Hepatic stellate cell (primary cell): ENCODE measurements at regions not wholly inside any gene's neighbourhood (a gene's known extent, or its start where the extent isn't known, plus 50 kb on each side); places are given as distances from the start of the nearest gene placed in this dataset.
"Not testable (repeated sequence)": the region's sequence is repeated elsewhere in the genome, so short reads cannot be mapped to it uniquely, and the experiment has no call there.

Experiments used
- DNase-seq: peaks from one replicate; pipeline ENCODE4 v3.0.0; 2011; ENCODE audit warnings: low spot score

DNA sequence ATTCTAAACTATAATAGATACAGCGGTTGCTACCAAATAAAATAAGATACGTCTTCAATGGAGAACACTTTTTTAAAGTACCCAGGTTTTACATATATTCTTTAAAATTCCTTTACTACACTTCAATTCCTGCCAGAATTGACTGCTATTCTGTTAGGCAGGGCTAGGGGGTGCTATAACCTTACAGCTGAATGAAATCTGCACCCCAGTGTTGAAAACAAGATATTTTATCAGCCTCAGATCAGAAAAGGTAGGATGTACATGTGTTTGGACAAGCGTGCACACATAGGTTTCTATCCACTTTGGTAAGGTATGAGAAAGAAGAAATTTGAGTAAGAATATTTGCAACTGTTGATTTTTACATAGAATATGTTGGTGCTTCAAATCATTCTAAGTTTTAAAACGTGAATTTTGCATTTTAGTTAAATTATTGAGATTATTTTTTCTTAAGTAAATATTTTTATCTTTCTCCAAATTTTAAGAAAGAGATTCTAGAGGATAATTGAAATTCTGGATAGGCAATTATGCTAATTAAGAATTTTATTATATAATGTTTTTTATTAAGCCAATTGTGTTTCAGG lies 490.8 kb upstream of the ADGRL4 start:
- DNase-seq, result peak; percentile 19

DNA sequence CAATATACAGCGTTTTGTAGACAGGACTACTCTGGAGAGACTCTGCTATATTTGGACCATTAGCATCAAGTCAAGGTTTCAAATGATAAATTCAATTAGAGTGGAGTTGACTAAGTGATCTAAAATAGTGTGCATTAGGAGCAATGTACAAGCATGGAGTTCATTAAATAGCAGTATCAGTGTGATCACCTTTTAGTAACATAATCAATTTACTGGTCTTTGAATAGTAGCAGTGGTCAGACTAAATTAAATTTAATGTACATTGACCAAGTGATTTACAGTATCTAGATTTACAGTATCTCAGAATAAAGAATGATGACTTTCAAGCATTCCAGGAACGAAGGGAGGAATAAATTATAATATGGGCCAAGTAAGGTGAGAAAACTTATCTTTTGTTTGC lies 489.6 kb upstream of the ADGRL4 start:
- DNase-seq, result no peak

DNA sequence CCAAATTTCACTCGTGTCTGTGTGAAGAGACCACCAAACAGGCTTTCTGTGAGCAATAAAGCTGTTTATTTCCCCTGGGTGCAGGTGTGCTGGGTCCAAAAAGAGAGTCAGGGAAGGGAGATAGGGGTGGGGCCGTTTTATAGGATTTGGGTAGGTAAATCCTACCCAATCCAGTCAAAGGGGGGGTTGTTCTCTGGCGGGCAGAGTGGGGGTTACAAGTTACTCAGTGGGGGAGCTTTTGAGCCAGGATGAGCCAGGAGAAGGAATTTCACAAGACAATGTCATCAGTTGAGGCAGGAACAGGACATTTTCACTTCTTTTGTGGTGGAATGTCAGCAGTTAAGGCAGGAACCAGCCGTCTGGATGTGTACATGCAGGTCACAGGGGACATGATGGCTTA lies 487.2 kb upstream of the ADGRL4 start:
- not testable (repeated sequence) for DNase-seq

DNA sequence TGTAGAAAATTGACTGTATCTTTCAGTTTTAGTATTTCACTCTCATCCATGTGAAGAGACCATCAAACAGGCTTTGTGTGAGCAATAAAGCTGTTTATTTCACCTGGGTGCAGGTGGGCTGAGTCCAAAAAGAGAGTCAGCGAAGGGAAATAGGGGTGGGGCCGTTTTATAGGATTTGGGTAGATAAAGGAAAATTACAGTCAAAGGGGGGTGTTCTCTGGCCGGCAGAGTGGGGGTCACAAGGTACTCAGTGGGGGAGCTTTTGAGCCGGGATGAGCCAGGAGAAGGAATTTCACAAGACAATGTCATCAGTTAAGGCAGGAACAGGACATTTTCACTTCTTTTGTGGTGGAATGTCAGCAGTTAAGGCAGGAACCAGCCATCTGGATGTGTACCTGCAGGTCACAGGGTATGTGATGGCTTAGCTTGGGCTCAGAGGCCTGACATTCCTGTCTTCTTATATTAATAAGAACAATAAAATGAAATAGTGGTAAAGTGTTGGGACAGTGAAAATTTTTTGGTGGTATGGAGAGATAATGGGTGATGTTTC lies 482.1 kb upstream of the ADGRL4 start:
- DNase-seq, result not testable (repeated sequence)

DNA sequence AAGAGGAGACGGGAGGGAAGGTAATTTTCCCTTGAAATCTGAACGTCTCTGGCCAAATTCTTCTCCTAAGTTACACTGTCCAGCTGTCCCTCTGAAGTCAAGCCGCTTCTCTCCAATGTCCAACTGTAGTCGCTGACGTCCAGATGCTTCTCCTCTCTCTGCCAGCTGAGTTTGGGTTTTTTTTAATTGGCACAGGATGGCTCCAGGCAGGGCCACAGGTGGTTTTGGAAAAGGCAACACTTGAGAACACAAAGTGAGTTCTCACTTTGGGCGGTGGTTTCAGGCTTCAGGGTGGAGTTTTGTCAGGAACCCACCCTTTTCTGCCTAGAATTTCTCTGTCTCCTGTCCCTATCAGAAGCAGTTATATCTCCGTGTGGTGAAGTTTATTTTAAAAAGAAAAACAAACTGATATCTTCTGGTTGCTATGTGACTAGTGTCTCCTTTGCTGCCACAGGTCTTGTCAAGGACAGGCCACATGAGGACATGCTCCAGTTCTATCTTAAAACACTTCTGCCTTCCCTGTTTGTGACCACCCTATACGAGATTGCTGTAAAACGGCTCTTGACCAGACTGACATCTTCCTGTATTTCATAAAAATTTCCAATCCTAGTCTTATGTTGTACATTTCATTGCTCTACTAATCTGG lies 472.3 kb upstream of the ADGRL4 start:
- DNase-seq, result no peak

DNA sequence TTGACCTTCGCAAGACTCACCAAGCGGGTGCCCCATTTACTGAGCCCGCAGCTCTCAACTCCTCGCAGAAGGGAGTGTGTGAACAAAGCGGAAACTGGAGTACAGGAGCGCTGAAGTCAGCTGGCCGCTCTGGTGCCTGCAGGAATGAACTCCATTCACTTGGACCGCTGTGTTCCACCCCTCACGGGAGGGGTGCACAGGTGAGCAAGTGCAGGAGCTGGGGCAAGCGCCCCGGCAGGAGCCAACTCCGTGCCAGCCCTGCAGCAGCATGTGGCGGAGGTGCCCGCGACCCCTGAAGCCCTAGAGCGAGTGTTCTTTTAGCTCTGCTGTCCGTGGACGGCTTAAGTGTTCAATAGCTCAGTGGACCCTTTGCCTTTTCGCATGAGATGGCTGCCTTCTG lies 471.6 kb upstream of the ADGRL4 start:
- DNase-seq, result no peak

DNA sequence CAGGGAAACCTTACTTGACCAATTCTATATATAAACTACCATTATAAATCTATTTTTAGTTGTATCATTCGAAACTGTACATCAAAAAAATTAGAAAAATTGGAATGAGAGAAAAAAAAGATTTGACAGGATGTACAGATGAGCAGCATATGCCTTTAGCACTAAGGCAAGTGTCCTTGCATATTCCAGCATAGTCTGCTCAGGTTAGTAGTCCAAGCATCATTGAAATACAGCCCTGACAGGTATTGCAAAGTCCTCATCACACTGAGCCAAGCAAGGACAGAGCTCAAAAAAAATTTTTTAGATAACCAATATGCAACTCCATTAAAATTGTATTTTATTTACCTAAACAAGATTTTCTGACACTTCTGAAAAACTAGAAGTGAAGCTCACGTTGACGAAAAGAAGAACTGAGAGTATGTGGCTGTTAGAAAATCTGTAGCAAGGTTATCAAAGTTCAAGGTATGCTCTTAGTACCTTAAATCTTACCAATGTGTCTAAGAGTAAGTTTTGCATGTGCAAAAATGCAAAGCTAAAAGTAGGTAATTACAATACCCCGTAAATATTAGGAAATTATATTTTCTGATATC lies 465.6 kb upstream of the ADGRL4 start:
- DNase-seq, result no peak

DNA sequence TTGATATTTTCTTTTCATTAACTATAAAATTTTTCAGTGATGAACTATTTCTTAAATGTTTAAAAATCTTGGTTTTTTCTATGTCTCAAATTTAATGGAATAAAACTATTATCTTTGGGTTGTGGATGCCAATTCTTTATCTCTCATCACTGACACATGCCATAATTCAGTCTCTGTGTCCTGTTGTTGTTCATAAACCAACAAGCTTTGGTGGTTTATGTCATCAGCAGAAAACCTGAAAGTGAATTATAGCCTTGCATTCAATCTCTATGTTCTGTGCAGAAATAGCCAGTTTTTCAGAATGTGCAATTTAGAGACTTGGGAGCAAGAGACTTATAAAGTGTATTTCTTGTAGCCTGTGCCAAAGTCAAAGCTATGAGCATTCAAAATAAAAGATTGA lies 462.6 kb upstream of the ADGRL4 start:
- DNase-seq, result no peak

DNA sequence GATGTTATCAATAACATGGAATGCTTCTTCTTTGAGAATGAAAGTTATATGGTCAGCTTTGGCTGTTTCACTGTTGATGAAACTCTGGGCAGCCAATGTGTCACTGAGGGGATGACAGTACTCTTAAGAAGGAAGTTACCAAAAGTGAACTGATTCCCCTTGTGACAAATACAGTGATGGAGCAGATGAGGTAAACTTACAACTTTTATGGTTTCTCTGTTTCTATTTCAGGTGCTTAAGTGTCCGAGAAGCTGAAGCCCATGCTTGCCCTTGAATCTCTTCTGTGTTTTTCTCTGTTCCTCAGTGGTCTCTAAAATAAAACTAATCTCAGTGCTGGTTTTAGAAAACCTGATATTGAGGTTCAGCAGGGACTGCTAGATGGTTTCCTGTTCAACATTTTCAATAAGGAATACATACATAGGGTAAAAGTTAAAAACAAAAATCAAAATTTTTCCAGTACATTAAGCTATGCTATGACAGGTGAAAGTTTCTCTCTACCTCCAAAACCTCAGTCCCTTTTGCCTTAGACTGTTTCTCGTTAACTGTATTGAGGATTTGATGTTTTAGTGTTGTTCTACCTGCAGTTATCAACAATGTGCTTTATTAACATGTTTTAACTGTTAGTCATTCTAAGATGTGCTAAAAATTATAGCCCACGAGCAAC lies 454.4 kb upstream of the ADGRL4 start:
- DNase-seq, result no peak

DNA sequence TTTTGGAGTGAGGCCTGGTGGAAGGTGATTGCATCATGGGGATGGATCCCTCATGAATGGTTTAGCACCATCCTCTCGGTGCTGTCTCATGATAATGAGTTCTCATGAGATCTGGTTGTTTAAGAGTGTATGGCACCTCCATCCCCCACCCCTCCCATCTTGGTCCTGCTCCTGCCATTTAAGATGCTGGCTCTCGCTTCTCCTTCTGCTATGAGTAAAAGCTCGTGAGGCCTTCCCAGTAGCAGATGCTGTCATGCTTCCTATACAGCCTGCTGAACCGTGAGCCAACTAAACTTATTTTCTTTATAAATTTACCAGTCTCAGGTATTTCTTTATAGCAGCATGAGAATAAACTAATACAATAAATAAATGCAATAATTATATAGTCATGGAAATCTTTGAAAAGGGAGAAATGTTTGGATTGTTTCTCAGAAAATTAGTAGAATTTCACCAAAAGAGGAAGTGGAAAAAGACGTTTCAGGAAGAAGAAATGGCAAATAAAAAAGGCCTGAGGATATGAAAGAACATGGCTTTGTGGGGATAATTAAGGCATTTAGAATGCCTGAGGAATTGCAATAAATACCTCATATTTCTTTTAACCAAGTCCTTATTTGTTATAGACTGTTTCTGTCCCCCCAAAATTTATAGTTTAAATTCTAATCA lies 451.2 kb upstream of the ADGRL4 start:
- no peak for DNase-seq

DNA sequence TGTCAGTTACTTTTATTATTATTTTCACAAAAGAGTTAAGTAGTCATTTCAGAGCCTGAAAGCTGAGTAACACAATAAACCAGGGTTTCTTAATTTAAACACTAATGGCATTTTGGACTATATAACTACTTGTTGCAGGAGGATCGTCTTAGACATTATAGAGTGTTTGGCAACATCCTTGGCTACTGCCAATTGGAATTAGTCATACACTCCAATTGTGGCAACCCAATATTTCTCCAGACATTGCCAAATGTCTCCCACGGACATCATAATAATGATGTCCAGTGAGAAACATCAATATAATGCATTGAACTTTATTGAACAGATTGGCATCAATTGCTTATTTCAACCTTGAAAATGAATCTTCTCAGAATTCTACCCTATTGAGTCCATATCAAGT lies 441.9 kb upstream of the ADGRL4 start:
- no peak for DNase-seq

DNA sequence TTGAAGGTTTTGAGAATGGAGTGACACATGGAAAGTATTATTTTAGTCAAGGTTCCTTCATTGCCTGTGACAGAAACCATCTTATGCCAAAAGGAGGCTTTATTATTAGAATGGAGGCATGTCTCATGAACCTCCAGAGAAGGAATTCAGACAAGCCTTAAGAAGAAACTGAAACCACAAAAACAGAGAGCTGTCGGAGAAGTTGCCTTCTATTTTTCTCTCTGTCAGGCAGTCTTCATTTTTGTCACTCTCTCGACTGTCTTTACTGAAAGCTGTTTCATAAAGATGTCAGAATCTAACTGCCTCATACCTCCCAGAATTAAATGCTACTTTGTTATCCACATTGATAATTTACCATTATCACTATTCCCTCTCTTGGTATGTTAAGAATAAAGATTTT lies 434.7 kb upstream of the ADGRL4 start:
- no peak for DNase-seq

DNA sequence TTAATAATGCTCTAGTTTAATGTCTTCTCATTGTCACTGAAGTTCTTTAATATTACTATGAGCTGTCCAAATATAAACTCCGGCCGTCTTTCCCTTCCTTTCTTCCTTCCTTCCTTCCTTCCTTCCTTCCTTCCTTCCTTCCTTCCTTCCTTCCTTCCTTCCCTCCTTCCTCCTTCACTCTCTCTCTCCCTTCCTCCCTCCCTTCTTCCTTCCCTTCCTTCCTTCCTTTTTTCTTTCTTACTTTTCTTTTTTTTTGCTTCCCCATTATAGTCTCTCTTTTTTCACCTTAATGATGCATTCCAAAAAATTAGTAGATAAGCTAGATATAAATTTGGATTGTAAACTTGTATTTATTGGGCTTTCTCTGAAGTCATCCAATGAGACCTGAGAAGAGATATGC lies 431.0 kb upstream of the ADGRL4 start:
- no peak for DNase-seq

DNA sequence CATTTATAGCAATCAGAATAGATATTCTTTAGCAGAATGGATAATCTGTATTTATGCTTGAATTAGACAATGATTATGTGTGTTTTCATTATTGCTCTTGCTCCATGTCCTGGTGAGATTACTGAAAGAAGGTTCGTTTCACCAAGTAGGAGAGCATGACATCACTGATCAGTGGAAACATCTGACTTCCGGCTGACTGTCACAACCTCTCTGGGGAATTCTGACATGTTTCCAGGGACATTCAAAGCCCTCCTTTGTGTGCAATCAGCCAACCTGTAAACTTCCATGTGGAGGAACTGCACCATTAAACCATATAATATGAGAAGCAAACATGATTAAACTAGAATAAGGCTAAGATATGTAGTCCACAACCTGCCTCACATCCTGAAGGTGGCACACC lies 424.8 kb upstream of the ADGRL4 start:
- DNase-seq, result no peak

DNA sequence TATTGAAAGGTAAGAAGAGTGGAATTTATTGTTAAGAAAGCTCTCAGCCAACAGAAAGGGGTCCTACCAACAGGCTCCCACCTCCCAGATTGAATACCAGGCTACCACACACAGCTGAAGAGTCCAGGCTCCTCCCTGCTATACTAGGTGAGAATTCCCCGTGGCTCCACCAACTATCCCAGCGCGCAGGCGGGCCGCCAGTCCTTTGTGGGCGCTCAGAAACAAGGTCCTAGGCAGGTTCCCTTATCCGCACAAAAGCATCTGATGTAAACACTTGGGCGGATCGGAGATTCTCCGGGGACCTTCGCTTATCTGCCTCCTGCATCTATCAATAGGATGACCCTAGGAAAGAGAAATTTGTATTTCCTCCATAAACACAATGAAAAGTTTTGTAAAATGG lies 423.9 kb upstream of the ADGRL4 start:
- DNase-seq, result no peak

DNA sequence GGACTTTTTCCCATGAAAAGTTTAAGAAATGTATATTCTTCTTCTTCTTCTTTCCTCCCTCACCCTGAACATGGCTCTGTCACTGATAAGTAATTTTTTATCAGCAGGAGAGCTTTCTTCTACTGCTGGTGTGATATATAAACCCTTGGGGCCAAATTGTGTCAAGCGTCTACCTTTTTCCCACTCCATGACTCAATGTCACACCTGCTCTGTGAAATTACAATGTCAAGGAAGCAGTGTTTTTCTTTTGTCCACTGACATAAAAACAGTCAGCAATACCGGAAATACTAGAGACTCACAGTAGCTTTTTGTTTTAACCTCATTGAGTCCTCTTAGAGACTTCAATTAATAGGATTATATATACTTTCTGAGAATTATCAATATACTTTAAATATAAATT lies 416.2 kb upstream of the ADGRL4 start:
- DNase-seq, result no peak

DNA sequence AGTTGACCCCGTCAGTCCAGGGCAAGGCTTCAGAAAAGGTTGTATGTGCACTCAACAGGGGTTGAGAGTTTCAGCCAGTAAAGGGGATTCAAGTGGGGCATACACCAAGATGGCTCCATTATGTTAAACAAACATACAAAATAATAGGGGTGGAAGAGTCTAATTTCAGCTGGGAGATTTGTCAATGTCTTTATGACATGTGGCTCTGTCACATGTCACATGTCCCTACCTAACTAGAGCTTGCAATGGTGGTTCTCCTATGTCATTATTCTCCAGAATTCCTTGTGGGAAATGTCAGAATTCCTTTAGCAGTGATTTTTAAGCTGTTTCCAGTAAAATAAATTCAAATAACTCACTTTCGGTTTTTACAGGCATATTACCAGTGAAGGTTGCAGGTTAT lies 392.0 kb upstream of the ADGRL4 start:
- no peak for DNase-seq

DNA sequence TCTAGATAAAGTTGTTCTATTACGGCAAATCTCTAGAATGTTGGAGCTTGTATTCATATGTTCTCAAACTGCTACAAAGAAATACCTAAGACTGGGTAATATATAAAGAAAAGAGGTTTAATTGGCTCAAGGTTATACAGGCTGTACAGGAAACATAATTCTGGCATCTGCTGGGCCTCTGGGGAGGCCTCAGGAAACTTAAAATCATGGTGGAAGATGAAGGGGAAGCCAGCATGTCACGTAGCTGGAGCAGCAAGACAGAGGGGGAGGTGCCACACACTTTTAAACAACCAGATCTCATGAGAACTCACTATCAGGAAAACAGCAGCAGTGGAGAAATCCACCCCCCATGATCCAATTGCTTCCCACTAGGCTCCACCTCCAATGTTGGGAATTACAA lies 390.4 kb upstream of the ADGRL4 start:
- DNase-seq, result no peak

DNA sequence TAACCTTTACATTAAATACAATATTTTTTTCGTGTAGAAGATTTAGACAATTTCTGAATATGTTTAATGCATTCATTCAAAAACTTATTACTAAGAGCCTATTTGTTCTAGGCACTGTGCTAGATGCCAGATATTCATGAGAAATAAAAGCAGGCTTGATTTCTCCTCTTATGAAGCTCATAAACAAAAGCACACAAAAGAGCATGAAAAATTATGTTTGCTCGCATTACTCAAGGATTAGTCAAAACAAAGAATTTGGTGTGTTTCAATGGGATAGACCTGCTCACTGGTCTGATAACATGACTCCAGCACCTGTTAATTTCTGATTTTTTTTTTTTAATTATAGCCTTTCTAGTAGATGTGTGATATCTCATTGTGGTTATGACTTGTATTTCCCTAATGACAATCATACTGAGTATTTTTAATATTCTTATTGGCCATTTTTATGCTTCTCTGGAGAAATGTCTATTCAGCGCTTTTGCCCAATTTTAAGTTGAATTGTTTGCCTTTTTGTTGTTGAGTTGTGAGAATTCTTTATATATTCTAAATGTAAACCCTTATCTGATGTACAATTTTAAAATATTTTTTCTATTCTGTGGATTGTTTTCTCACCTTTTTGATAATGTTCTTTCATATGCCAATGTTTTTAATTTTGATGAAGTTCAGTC lies 382.3 kb upstream of the ADGRL4 start:
- no peak for DNase-seq

DNA sequence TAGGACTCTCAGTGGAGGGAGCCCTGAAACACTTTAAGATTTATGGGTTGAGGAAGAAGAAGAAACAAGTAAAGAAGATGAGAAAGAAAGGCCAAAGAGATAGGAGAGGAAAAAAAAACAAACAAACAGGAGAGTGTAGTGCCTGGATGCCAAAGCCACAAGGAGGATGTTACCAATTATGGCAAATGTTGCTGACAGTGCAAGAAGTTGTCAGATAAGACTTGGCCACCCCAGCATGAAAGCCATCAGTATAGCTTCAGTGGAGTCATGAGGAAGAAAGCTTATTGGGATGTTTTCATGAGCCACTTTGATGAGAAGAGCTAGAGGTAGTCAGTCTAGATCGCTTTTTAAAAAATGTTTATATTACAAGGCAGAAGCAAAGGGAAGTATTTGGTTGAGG lies 380.2 kb upstream of the ADGRL4 start:
- DNase-seq, result no peak

DNA sequence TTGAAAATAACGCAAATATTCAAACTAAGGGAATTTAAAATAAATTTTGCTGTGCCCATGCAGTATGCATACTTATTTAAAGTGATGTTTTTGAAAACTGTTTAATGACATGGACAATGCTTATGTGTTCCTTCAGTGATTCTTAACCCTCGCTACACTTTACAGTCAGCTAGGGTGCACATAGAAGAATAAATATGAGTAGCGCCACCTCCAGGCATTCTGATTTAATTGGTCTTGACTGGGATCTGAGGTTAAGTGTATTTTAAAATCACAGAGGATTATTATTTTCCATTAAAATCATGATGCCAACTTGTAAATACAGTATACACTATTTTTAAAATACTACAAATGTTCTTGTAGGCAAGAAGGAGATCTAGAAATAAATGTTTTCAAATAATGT lies 373.5 kb upstream of the ADGRL4 start:
- no peak for DNase-seq

DNA sequence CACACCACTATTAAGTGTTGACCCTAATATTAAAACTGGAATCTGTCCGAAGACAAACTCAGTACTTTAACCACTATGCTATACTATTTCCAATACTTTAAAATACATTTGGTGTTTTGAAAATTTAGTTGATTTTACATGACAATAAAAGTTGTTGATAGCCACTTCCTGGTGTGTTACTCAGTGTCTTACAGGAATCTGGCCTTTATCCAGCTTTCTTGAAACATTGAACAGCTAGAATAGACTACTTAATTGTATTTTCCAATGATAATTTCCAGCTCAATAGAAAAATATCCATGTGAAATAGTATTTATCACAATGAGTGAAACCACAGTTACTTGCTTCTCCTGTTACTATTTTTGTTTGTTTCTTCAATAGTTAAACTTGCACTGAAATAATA lies 369.6 kb upstream of the ADGRL4 start:
- no peak for DNase-seq
